Hepatocyte (in vitro differentiated cells): ENCODE measurements at regions not wholly inside any gene's neighbourhood (a gene's known extent, or its start where the extent isn't known, plus 50 kb on each side); places are given as distances from the start of the nearest gene placed in this dataset.

Source experiments
- EZH2 ChIP-seq: fragments of 200-600 bp; sonication (generic); IDR thresholded peaks from 2 replicates; pipeline ENCODE4 v1.6.1; 2016; ENCODE audit warnings: antibody characterized with exemption, mild to moderate bottlenecking, borderline replicate concordance
- EZH2phosphoT487 ChIP-seq: fragments of 200-600 bp; sonication (generic); IDR thresholded peaks from one replicate; pipeline ENCODE4 v1.6.1; 2018; ENCODE audit warnings: antibody characterized with exemption, mild to moderate bottlenecking, low read depth, moderate library complexity; ENCODE audit not compliant: unreplicated experiment, severe bottlenecking
- TF ChIP-seq, protein P1 (sequence below): fragments of 200-600 bp; sonication (generic); IDR thresholded peaks from 2 replicates; pipeline ENCODE4 v1.5.1; 2016; ENCODE audit warnings: antibody characterized with exemption, mild to moderate bottlenecking; ENCODE audit not compliant: poor library complexity

DNA sequence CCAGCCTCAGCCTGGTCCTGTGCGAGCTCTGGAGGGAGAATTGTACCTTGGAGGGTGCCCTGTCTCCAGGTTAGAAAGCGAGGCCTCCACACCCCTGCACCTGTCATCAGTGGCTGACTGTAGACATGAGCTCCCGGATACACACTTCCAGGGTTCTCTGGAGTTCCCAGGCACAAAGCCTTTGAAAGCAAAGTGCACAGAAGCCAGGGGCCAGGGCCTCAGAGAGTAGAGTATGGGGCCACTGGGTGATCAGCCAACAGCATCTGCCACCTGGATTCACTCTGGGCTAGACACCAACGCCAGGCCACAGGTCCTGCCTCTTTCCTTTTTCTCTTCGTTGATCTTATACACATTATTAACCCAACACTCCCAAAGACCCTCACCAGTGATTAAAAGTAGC, 239.4 kb upstream of the HDAC4 start:
- TF ChIP-seq, protein P1, sequence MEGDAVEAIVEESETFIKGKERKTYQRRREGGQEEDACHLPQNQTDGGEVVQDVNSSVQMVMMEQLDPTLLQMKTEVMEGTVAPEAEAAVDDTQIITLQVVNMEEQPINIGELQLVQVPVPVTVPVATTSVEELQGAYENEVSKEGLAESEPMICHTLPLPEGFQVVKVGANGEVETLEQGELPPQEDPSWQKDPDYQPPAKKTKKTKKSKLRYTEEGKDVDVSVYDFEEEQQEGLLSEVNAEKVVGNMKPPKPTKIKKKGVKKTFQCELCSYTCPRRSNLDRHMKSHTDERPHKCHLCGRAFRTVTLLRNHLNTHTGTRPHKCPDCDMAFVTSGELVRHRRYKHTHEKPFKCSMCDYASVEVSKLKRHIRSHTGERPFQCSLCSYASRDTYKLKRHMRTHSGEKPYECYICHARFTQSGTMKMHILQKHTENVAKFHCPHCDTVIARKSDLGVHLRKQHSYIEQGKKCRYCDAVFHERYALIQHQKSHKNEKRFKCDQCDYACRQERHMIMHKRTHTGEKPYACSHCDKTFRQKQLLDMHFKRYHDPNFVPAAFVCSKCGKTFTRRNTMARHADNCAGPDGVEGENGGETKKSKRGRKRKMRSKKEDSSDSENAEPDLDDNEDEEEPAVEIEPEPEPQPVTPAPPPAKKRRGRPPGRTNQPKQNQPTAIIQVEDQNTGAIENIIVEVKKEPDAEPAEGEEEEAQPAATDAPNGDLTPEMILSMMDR, result no peak
- TF ChIP-seq EZH2phosphoT487 (no peak), EZH2 (no peak)
